ENCODE measurements at regions not wholly inside any gene's neighbourhood (a gene's known extent, or its start where the extent isn't known, plus 50 kb on each side); places are given as distances from the start of the nearest gene placed in this dataset.

GRCh38 chr21:41100826-41101550, 67.0 kb upstream of the BACE2 start:
- TF ChIP-seq CTCF (IDR thresholded peaks at IDR 0.05; ENCODE audit: control extremely low read depth in 1 of 3, insufficient read depth in 1 of 3, low read depth in 1 of 3, low read length in 3 of 3) (no peak), KDM5A (IDR thresholded peaks at IDR 0.05; ENCODE audit: low read length) (no peak), POLR2AphosphoS5 (IDR thresholded peaks at IDR 0.05; ENCODE audit: low read depth, low read length) (no peak), GABPA (IDR thresholded peaks at IDR 0.05; ENCODE audit: borderline replicate concordance, insufficient read depth, low read length) (no peak), MAX (IDR thresholded peaks at IDR 0.05) (no peak), EZH2 (IDR thresholded peaks at IDR 0.05; ENCODE audit: low read depth, low read length, severe bottlenecking) (no peak), POLR2A (IDR thresholded peaks at IDR 0.05; ENCODE audit: control extremely low read depth in 1 of 2, low read depth in 2 of 2, low read length in 2 of 2) (no peak), SP2 (IDR thresholded peaks at IDR 0.05; ENCODE audit: low read length) (no peak), CEBPB (IDR thresholded peaks at IDR 0.05; ENCODE audit: low read depth, low read length) (no peak), TEAD4 (IDR thresholded peaks at IDR 0.05; ENCODE audit: low read depth, low read length) (no peak), BCL11A (IDR thresholded peaks at IDR 0.05; ENCODE audit: low read depth in 2 of 2, low read length in 2 of 2) (no peak), RNF2 (IDR thresholded peaks at IDR 0.05; ENCODE audit: borderline replicate concordance, low read depth, low read length, missing control alignments, poor library complexity, severe bottlenecking) (no peak)

All from H1 (cell line).